ENCODE measurements at regions not wholly inside any gene's neighbourhood (a gene's known extent, or its start where the extent isn't known, plus 50 kb on each side); places are given as distances from the start of the nearest gene placed in this dataset.

- BruUV-seq (replicated peaks), result no TSS peak
- Histone ChIP-seq H3K36me3 (ENCODE audit: low read depth) (no peaks in the 10 kb centered on the region), H3K4me2 (peak overlapping the region; percentile 72), H3K27me3 (ENCODE audit: insufficient read depth, low read depth) (no peaks in the 10 kb centered on the region), H3K9me2 (ENCODE audit: insufficient read depth) (no peaks in the 10 kb centered on the region; the same call in 1 of the 2 replicates), H3K27ac (peak overlapping the region; percentile 73), H3K4me3 (peak overlapping the region; percentile 37; the same call in 1 of the 2 replicates), H2AFZ (peak overlapping the region; percentile 73), H4K20me1 (ENCODE audit: insufficient read depth) (no peaks in the 10 kb centered on the region), H3F3A (ENCODE audit: insufficient read depth, low read depth) (peaks cover 19% of the 10 kb centered on the region), H3K4me1 (replicated peaks; ENCODE audit: insufficient read depth) (peaks cover 31% of the 10 kb centered on the region), H3K9me3 (ENCODE audit: insufficient read depth, low read depth) (no peaks in the 10 kb centered on the region), H3K79me2 (ENCODE audit: low read depth) (no peaks in the 10 kb centered on the region)
- ChIA-PET CTCF (no interaction called here), POLR2A (ENCODE audit: unreplicated experiment) (interaction anchor here (0.6 kb wide), 2 partner anchors 103 to 110 kb away, joined by 4 to 9 read pairs; no protein-coding TSS in a partner anchor)
- intact Hi-C loops (cut with micrococcal nuclease; ENCODE audit: unreplicated experiment), result no loop called here
- DNase-seq, result peak; percentile 75 to 84
- no peak for TF ChIP-seq EZH2 (IDR thresholded peaks at IDR 0.05; ENCODE audit: low read depth)
- no peak for TF ChIP-seq CTCF (conservative IDR thresholded peaks at IDR 0.05)
Measured at GRCh38 chr6:15089569-15090144, 156.2 kb upstream of the JARID2 start.

- CTCF ChIA-PET, result no interaction called here
- peak overlapping the region; percentile 73 for H3K27ac ChIP-seq
- no peaks in the 10 kb centered on the region for H3K36me3 ChIP-seq (ENCODE audit: low read depth)
- DNase-seq, result peak in 1 of 2 experiments; percentile 80
- TF ChIP-seq EZH2 (IDR thresholded peaks at IDR 0.05; ENCODE audit: low read depth) (no peak), CTCF (conservative IDR thresholded peaks at IDR 0.05) (no peak)
- H4K20me1 ChIP-seq (ENCODE audit: insufficient read depth), result no peaks in the 10 kb centered on the region
- no peaks in the 10 kb centered on the region for H3K79me2 ChIP-seq (ENCODE audit: low read depth)
- BruUV-seq (replicated peaks), result no TSS peak
- no peaks in the 10 kb centered on the region for H3K9me3 ChIP-seq (ENCODE audit: insufficient read depth, low read depth)
- H3K4me3 ChIP-seq, result peak overlapping the region; percentile 37; the same call in 1 of the 2 replicates
- peak overlapping the region; percentile 72 for H3K4me2 ChIP-seq
- intact Hi-C loops (cut with micrococcal nuclease; ENCODE audit: unreplicated experiment), result no loop called here
- H2AFZ ChIP-seq, result peak overlapping the region; percentile 73
- peaks cover 19% of the 10 kb centered on the region for H3F3A ChIP-seq (ENCODE audit: insufficient read depth, low read depth)
- H3K4me1 ChIP-seq (replicated peaks; ENCODE audit: insufficient read depth), result peaks cover 31% of the 10 kb centered on the region
- no peaks in the 10 kb centered on the region for H3K27me3 ChIP-seq (ENCODE audit: insufficient read depth, low read depth)
- no peaks in the 10 kb centered on the region; the same call in 1 of the 2 replicates for H3K9me2 ChIP-seq (ENCODE audit: insufficient read depth)
- POLR2A ChIA-PET (ENCODE audit: unreplicated experiment), result interaction anchor here (0.5 to 0.6 kb wide), 2 partner anchors 110 to 328 kb away, joined by 4 to 21 read pairs; no protein-coding TSS in a partner anchor
Measured at GRCh38 chr6:15090145-15090579, 155.7 kb upstream of the JARID2 start.

- Histone ChIP-seq H4K20me1 (ENCODE audit: insufficient read depth) (no peaks in the 10 kb centered on the region), H3K27me3 (ENCODE audit: insufficient read depth, low read depth) (no peaks in the 10 kb centered on the region), H3K9me2 (ENCODE audit: insufficient read depth) (no peaks in the 10 kb centered on the region; the same call in 1 of the 2 replicates), H3K4me1 (replicated peaks; ENCODE audit: insufficient read depth) (peaks cover 31% of the 10 kb centered on the region), H3K4me2 (peak overlapping the region; percentile 72), H3K9me3 (ENCODE audit: insufficient read depth, low read depth) (no peaks in the 10 kb centered on the region), H3K36me3 (ENCODE audit: low read depth) (no peaks in the 10 kb centered on the region), H2AFZ (peak overlapping the region; percentile 73), H3K79me2 (ENCODE audit: low read depth) (no peaks in the 10 kb centered on the region), H3F3A (ENCODE audit: insufficient read depth, low read depth) (peaks cover 19% of the 10 kb centered on the region), H3K27ac (peak overlapping the region; percentile 73), H3K4me3 (peak overlapping the region; percentile 37; the same call in 1 of the 2 replicates)
- BruUV-seq (replicated peaks), result no TSS peak
- ChIA-PET POLR2A (ENCODE audit: unreplicated experiment) (interaction anchor here (0.5 kb wide), 1 partner anchor 327 kb away, joined by 21 read pairs; no protein-coding TSS in a partner anchor), CTCF (no interaction called here)
- intact Hi-C loops (cut with micrococcal nuclease; ENCODE audit: unreplicated experiment), result no loop called here
- DNase-seq, result no peak
- TF ChIP-seq CTCF (conservative IDR thresholded peaks at IDR 0.05) (no peak), EZH2 (IDR thresholded peaks at IDR 0.05; ENCODE audit: low read depth) (no peak)
Measured at GRCh38 chr6:15090745-15091384, 155.0 kb upstream of the JARID2 start.
